NCI-H774 (cell line): ENCODE measurements at regions not wholly inside any gene's neighbourhood (a gene's known extent, or its start where the extent isn't known, plus 50 kb on each side); places are given as distances from the start of the nearest gene placed in this dataset.

ENCODE experiments used
- DNase-seq: peaks from one replicate; lab custom pipeline; 2025; lab: John Stamatoyannopoulos, UW

DNA sequence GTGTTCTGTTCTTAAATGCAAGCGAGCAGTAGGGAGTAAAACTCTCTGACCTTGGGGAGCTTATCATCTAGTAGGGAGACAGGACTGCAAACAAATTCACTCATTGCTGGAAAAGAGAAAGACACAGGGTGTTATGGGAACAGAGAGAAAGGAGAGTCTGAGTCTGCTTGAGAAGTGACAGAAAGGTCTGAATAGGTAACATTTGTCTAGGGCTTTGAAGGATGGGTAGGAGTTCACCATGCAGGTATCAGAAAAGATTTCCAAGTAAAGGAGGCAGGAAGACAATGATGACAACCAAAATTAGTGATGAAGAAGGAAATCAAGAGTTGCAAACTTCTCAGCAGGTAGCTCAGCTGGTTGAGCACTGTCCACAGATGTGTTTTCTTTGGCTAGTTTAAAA, 93.6 kb upstream of the GPR139 start:
- no peak for DNase-seq

DNA sequence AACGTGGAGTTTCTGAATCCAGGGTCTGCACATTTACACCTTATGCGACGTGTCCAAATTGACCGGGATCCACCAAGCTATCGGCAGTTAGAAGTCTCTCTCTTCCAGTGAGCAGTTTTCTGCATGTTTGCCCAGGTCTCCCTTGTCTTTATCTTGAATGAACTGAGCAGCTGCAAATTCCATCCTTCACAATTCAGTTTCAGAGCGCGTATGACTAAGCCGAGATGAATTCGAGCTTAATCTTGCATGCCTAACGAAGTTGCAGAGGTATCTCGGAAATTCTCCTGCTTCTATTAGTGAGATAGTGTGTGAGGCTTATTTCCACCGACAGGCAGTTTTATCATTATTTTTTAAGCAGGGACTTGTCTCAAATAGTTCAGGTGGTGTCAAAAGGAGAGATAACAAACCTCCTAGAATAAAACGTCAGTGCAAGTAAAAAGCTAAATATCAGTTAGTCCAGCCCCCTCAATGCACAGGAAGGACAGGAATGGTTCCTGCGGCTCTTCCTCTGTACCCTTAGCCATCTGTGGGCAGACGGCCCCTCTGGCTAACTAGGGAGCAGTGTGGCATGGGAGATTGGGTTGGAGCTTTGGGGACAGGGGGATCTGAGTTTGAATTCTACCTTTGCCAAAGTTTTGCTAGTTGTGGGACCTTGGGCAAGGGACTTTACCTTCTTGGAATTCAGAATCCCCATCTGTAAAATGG, 93.0 kb upstream of the GPR139 start:
- DNase-seq: no peak

DNA sequence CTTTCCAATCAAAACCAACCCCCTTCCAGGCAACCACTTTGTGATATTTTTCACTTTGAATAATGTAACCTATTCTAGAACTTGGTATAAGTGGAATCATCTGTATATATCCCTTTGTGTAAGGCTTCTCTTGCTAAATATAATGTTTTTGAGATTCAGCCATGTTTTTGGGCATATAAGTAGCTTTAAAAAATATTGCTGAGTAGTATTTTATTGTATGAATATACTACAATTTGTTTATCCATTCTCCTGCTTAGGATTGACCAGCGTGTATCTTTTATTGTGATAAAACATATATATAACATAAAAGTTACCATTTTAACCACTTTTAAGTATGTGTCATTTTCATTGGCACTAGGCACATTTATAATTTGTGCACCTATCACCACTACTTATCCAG, 79.8 kb upstream of the GPR139 start:
- DNase-seq: no peak

DNA sequence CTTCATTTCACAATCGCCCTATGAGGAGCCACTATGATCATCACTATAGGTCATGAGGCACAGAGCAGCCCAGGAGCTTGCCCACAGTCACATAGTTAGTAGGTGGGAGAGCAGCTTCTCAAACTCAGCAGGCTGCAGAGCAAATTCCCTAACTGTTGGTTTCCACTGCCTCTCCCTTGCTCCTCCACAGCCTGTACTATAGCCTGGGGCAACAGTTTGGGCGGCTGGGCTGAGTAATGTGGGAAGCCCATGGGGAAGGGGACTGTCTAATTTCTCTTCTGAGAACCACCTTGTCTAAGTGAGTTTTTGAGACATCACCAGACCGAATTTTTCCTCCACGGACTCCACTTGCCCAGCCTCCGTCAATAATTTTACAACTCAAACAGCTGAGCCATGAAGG, 73.4 kb upstream of the GPR139 start:
- DNase-seq: no peak

DNA sequence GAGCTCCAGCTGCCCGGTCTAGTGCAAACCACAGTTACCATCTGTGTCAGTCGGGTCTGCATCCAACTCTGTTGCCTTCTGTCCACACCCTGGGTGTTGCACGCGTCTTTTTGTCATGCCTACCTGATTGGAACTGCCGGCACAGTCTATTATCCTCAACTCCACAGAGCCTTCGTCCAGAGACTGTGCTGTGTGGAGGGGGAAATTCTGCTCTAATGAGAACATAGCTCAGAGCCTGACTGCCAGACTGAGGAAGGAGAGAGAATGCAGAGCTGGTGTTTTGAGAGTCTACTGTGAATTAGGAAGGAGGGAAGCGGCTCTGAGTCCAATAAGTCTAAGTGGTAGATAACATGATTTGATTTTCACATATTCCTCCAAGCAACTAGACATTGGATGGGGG, 68.3 kb upstream of the GPR139 start:
- no peak for DNase-seq

DNA sequence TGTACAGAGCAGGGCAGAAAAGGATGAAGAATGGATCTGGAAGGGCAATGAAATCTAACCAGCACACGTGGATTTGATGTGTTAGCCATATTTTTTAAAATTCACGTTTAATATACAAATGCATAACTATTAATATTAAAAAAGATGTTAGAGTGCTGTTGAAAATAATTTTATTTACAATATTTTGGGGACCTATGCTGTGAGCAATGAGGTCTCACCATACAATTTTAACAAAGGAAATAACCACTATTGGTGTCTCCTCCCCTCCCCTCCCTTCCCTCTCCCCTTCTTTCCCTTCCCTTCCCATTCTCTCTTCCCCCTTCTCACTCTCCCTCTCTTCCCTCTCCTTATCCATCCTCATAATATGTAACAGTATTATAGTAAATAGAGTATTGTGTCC, 64.2 kb upstream of the GPR139 start:
- DNase-seq: no peak

DNA sequence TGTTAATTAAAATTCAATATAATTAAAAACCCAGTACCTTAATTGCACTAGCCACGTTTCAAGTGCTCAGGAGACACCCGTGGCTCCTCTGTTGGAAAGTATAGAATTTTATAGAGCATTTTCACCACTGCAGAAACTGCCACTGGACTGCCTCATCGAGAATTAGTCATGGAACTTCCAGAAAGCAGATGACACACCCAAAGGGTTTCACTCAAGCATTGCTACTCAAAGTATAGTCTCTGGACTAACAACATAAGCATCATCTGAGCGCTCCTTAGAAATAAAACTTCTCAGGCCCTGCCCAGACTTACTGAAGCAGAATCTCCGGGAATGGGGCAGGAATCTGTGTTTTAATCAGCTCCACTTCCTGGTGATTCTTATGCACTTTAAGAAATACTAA, 63.5 kb upstream of the GPR139 start:
- DNase-seq: no peak

DNA sequence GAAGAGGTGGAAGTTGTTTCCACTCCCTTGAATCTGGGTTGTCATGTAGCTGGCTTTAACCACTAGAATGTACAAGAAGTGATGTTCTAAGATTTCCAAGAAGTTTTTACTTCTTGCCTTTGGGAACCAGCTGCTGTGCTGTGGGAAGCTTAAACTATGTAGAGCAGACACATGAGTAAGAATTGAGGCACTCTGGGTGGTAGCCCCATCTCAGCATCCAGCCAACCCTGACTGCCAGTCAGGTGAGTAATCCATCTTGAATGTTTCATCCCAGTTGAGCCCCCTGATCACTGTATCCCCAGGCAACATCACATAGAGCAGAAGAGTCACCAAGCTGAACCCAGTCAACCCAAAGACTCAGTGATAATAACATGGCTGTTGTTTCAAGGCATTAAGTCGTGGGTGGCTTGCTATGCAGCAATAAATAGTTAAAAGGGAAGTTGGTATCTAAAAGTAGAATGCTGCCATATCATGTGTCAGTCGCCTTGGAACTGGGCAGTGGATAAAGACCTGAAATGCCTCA, 62.8 kb upstream of the GPR139 start:
- DNase-seq: no peak

DNA sequence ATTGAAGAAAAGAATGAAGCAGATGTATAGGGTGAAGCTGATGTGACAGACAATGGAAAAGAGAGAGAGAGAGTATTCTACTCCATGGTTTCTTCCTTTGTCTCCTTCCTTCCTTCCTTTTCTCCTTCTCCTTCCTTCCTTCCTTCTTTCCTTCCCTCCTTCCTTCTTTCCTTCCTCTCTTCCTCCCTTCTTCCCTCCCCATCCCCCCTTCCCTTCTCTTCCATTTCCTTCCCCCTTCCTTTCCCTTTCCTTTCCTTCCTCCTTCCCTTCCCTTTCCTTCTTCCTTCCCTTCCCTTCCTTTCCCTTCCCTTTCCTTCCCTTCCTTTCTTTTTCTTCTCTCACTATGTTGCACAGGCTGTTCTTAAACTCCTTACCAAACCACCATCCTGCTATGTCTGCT, 55.7 kb upstream of the GPR139 start:
- DNase-seq: no peak
